SK-N-SH (cell line): ENCODE measurements at regions not wholly inside any gene's neighbourhood (a gene's known extent, or its start where the extent isn't known, plus 50 kb on each side); places are given as distances from the start of the nearest gene placed in this dataset.

Experiments
- CHD2 ChIP-seq: fragments of 150-350 bp; IDR thresholded peaks from 2 replicates; pipeline ENCODE4 v1.6.1; 2018; ENCODE audit warnings: low read length; ENCODE audit not compliant: partially characterized antibody
- CTCF ChIP-seq: fragments of 200-600 bp; sonication (generic); IDR thresholded peaks from 2 replicates; pipeline ENCODE4 v1.6.1; 2017; ENCODE audit warnings: antibody characterized with exemption, mild to moderate bottlenecking, moderate library complexity
- ELF1 ChIP-seq: IDR thresholded peaks from 2 replicates; pipeline ENCODE4 v1.4.0; 2012
- NRF1 ChIP-seq: IDR thresholded peaks from 2 replicates; pipeline ENCODE4 v1.6.1; 2012; ENCODE audit warnings: low read depth, mild to moderate bottlenecking, low read length
- PBX3 ChIP-seq: IDR thresholded peaks from 2 replicates; pipeline ENCODE4; 2012
- POLR2AphosphoS5 ChIP-seq: IDR thresholded peaks from 2 replicates; pipeline ENCODE4 v1.6.1; 2012; ENCODE audit warnings: low read depth, low read length

- no peak for TF ChIP-seq CTCF
- no peak for TF ChIP-seq ELF1
- no peak for TF ChIP-seq POLR2AphosphoS5
- TF ChIP-seq PBX3 = no peak
- no peak for TF ChIP-seq NRF1
- TF ChIP-seq CHD2 = no peak
Observed at GRCh38 chr5:164627021-164627420, 1121.6 kb downstream of the MAT2B start.
